Spleen (tissue), 11 donors: ENCODE measurements at regions not wholly inside any gene's neighbourhood (a gene's known extent, or its start where the extent isn't known, plus 50 kb on each side); places are given as distances from the start of the nearest gene placed in this dataset.

Experiments
- DNase-seq: peaks from one replicate; pipeline ENCODE4 v3.0.0-alpha.2; 2020
- H3K27ac ChIP-seq, 8 donors: fragments of 200-600 bp; sonication (generic) in 7 of 8; 1 replicate in 4 of 8; 2 replicates in 4 of 8; pipeline versions ENCODE4 v1.5.0 to v1.8.0; 2016 to 2021; ENCODE audit warnings: inconsistent platforms in 4 of 8, mild to moderate bottlenecking in 4 of 8, moderate library complexity in 1 of 8
- H3K27me3 ChIP-seq, 7 donors: fragments of 200-600 bp; sonication (generic) in 6 of 7; replicated peaks in 1 of 7; 1 replicate in 4 of 7; 2 replicates in 3 of 7; pipeline versions ENCODE4 v1.5.0 to v1.8.0; 2016 to 2021; ENCODE audit warnings: inconsistent platforms in 3 of 7, mild to moderate bottlenecking in 1 of 7
- H3K36me3 ChIP-seq, 6 donors: fragments of 200-600 bp; sonication (generic) in 5 of 6; 1 replicate in 4 of 6; 2 replicates in 2 of 6; pipeline versions ENCODE4 v1.5.0 to v1.8.0; 2016 to 2021; ENCODE audit warnings: inconsistent platforms in 2 of 6
- H3K4me1 ChIP-seq, 6 donors: fragments of 200-600 bp; sonication (generic) in 5 of 6; 1 replicate in 3 of 6; 2 replicates in 3 of 6; pipeline versions ENCODE4 v1.5.0 to v1.8.0; 2016 to 2021; ENCODE audit warnings: inconsistent platforms in 3 of 6
- H3K4me3 ChIP-seq, 8 donors: fragments of 200-600 bp; sonication (generic) in 7 of 8; 1 replicate in 4 of 8; 2 replicates in 4 of 8; pipeline versions ENCODE4 v1.5.0 to v1.8.0; 2016 to 2021; ENCODE audit warnings: inconsistent platforms in 4 of 8, mild to moderate bottlenecking in 4 of 8, moderate library complexity in 2 of 8
- H3K9me3 ChIP-seq, 8 donors: fragments of 200-600 bp; sonication (generic) in 7 of 8; 1 replicate in 4 of 8; 2 replicates in 4 of 8; pipeline versions ENCODE4 v1.5.0 to v1.8.0; 2016 to 2021; ENCODE audit warnings: inconsistent platforms in 4 of 8
- CTCF ChIP-seq, 11 experiments: fragments of 200-600 bp in 7 of 11; fragments of 450-650 bp in 4 of 11; sonication (generic) in 4 of 11; IDR thresholded peaks in 8 of 11; conservative IDR thresholded peaks in 3 of 11; 1 replicate in 7 of 11; 2 replicates in 4 of 11; pipeline versions ENCODE4 v1.4.0 to v1.8.0; 2016 to 2021; ENCODE audit warnings: antibody characterized with exemption in 11 of 11, inconsistent platforms in 4 of 11, mild to moderate bottlenecking in 1 of 11
- POLR2A ChIP-seq, 3 donors: fragments of 450-650 bp; IDR thresholded peaks; one replicate each; pipeline ENCODE4 v1.5.1; 2017; ENCODE audit warnings: antibody characterized with exemption in 3 of 3, mild to moderate bottlenecking in 1 of 3
- POLR2AphosphoS5 ChIP-seq, 3 donors: sonication (generic); formaldehyde crosslinking; IDR thresholded peaks; one replicate each; pipeline ENCODE4 v1.5.1; 2017; ENCODE audit warnings: antibody characterized with exemption in 3 of 3
- WGBS, 5 donors: extraction: QIAGEN DNeasy Blood & Tissue Kit in 3 of 5; methylation state at CpG; one replicate each; pipeline versions ENCODE4 v1.1.5 to v1.1.7; 2013 to 2018; 5-methylcytosine and 5-hydroxymethylcytosine counted together
- intact Hi-C: fragments of 100-400 bp; cut with DNase I; formaldehyde crosslinking; loops from one replicate; pipeline ENCODE4 v1.15.0; 2023; ENCODE audit warnings: low total_unique reads
- donor health status: healthy with polysubstance abuse.
- donor health status: DM: no; HTN: no; CAD: no; lungs with moderate emphysema.
- donor health status: DM: no; HTN: no; CAD: no.
- donor health status: Bipolar disorder and iron deficiency.
- donor health status: healthy.
- donor health status: DM: no; HTN: no; CAD: no.
- donor health status: DM: yes; HTN: yes; CAD: no.

- no peak overlapping the region for H3K27ac ChIP-seq
- intact Hi-C loops: no loop called here
Observed at GRCh38 chr15:36130641-36131310, 448.6 kb upstream of the CDIN1 start.

GRCh38 chr15:36133742-36134141, 445.7 kb upstream of the CDIN1 start:
- intact Hi-C loops: no loop called here
- Histone ChIP-seq H3K27ac (no peak overlapping the region), H3K27me3 (no peaks in the 10 kb centered on the region), H3K9me3 (peaks cover 0 to 5% (median 0%) of the 10 kb centered on the region in 8 donors), H3K4me1 (no peaks in the 10 kb centered on the region), H3K4me3 (no peak overlapping the region), H3K36me3 (no peaks in the 10 kb centered on the region)
- DNase-seq: no peak
- WGBS, 5 donors: 63 to 79% (median 72%) methylated on average over 2 of the region's 2 CpGs
- no peak for TF ChIP-seq POLR2AphosphoS5 (IDR thresholded peaks at IDR 0.05)
- no peak for TF ChIP-seq CTCF (IDR thresholded peaks at IDR 0.05 in 8 of 11, conservative IDR thresholded peaks at IDR 0.05 in 3 of 11)
- TF ChIP-seq POLR2A (IDR thresholded peaks at IDR 0.05): no peak

More at GRCh38 chr15:36130641-36131310, 448.6 kb upstream of the CDIN1 start:
- 70 to 72% (median 71%) methylated on average over 3 of the region's 3 CpGs for WGBS, 5 donors
- H3K36me3 ChIP-seq: no peaks in the 10 kb centered on the region
- no peak for DNase-seq
- no peaks in the 10 kb centered on the region for H3K27me3 ChIP-seq
- H3K9me3 ChIP-seq: peaks cover 0 to 3% (median 0%) of the 10 kb centered on the region in 8 donors
- TF ChIP-seq CTCF (IDR thresholded peaks at IDR 0.05 in 8 of 11, conservative IDR thresholded peaks at IDR 0.05 in 3 of 11) (no peak), POLR2AphosphoS5 (IDR thresholded peaks at IDR 0.05) (no peak), POLR2A (IDR thresholded peaks at IDR 0.05) (no peak)
- H3K4me3 ChIP-seq: no peak overlapping the region
- H3K4me1 ChIP-seq: no peaks in the 10 kb centered on the region

DNA sequence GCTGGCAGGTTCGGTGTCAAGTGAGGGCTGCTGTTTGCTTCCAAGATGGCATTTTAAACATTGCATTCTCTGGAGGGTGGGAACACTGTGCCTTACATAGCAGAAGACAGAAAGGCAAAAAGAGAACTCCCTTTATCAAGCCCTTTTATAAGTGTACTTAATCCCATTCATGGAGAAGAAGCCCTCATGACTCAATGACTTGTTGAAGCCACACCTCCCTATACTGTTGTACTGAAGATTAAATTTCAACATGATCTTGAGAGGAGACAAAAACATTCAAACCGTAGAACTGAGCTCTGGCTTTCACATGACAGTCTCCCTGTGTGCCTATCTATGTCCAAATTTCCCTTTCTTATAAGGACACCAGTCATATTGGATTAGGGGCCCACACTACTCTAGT, 443.4 kb upstream of the CDIN1 start:
- no peak overlapping the region for H3K4me3 ChIP-seq

More for the DNA sequence above, 443.4 kb upstream of the CDIN1 start:
- no peak for DNase-seq
- intact Hi-C loops: no loop called here
- H3K9me3 ChIP-seq: peaks cover 0 to 16% (median 9%) of the 10 kb centered on the region in 8 donors
- H3K27ac ChIP-seq: no peak overlapping the region
- TF ChIP-seq CTCF (IDR thresholded peaks at IDR 0.05 in 8 of 11, conservative IDR thresholded peaks at IDR 0.05 in 3 of 11) (no peak), POLR2A (IDR thresholded peaks at IDR 0.05) (no peak), POLR2AphosphoS5 (IDR thresholded peaks at IDR 0.05) (no peak)
- no peaks in the 10 kb centered on the region for H3K36me3 ChIP-seq
- 66 to 86% (median 79%) methylated on average over 2 of the region's 2 CpGs for WGBS, 5 donors
- H3K4me1 ChIP-seq: no peaks in the 10 kb centered on the region
- no peaks in the 10 kb centered on the region for H3K27me3 ChIP-seq
